ENCODE measurements at regions not wholly inside any gene's neighbourhood (a gene's known extent, or its start where the extent isn't known, plus 50 kb on each side); places are given as distances from the start of the nearest gene placed in this dataset.
"Not testable (repeated sequence)": the region's sequence is repeated elsewhere in the genome, so short reads cannot be mapped to it uniquely, and the experiment has no call there.

DNA sequence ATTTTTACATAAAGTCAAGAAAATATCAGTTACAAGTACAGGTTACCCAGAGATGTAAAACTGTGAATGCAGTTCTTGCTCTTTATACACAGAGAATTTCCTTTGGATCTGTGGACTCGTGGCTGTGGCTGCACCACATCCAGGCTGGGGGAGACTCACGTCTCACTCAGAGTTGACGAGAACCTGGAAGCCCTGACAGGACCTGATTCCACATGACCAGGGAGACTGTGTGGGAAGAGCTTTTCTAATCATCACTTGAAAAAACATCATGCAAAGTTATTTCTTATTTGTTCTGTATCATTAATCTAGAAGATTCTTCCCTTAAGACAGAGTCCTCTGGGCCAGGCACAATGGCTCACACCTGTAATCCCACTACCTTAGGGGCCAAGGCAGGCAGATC, 1159.0 kb downstream of the RPIA start:
- intact Hi-C loops (cut with DNase I; ENCODE audit: low total_unique reads), result no loop called here

GRCh38 chr2:89850881-89851582, 1159.6 kb downstream of the RPIA start:
- no peak for DNase-seq

More for the DNA sequence above, 1159.0 kb downstream of the RPIA start:
- H3K27me3 ChIP-seq, result peaks cover 0 to 3% of the 10 kb centered on the region in 2 donors
- no peak for TF ChIP-seq CTCF (IDR thresholded peaks at IDR 0.05)
- TF ChIP-seq POLR2A (IDR thresholded peaks at IDR 0.05), result no peak
- no peaks in the 10 kb centered on the region for H3K36me3 ChIP-seq
- DNase-seq, result no peak
- no peaks in the 10 kb centered on the region for H3K4me1 ChIP-seq
- no peaks in the 10 kb centered on the region for H3K9me3 ChIP-seq
- no peak overlapping the region for H3K4me3 ChIP-seq
- H3K27ac ChIP-seq, result no peak overlapping the region

GRCh38 chr2:89851583-89851905, 1160.1 kb downstream of the RPIA start:
- H3K4me3 ChIP-seq, result no peak overlapping the region
- no peak for TF ChIP-seq POLR2A (IDR thresholded peaks at IDR 0.05)
- TF ChIP-seq CTCF (IDR thresholded peaks at IDR 0.05), result no peak
- peaks cover 0 to 3% of the 10 kb centered on the region in 2 donors for H3K27me3 ChIP-seq
- DNase-seq, result no peak
- H3K27ac ChIP-seq, result no peak overlapping the region
- no peaks in the 10 kb centered on the region for H3K4me1 ChIP-seq
- H3K9me3 ChIP-seq, result no peaks in the 10 kb centered on the region
- no peaks in the 10 kb centered on the region for H3K36me3 ChIP-seq
- intact Hi-C loops (cut with DNase I; ENCODE audit: low total_unique reads), result no loop called here

More at GRCh38 chr2:89850881-89851582, 1159.6 kb downstream of the RPIA start:
- H3K27ac ChIP-seq, result no peak overlapping the region
- peaks cover 0 to 3% of the 10 kb centered on the region in 2 donors for H3K27me3 ChIP-seq
- intact Hi-C loops (cut with DNase I; ENCODE audit: low total_unique reads), result no loop called here
- H3K9me3 ChIP-seq, result no peaks in the 10 kb centered on the region
- no peak overlapping the region for H3K4me3 ChIP-seq
- H3K4me1 ChIP-seq, result no peaks in the 10 kb centered on the region
- TF ChIP-seq CTCF (IDR thresholded peaks at IDR 0.05) (no peak), POLR2A (IDR thresholded peaks at IDR 0.05) (no peak)
- no peaks in the 10 kb centered on the region for H3K36me3 ChIP-seq

- H3K27me3 ChIP-seq; H3K36me3 ChIP-seq; H3K27ac ChIP-seq; H3K4me1 ChIP-seq; H3K4me3 ChIP-seq; DNase-seq; intact Hi-C loops (cut with DNase I; ENCODE audit: low total_unique reads); H3K9me3 ChIP-seq: not testable (repeated sequence)
Observed at GRCh38 chr2:89853427-89853826, 1162.0 kb downstream of the RPIA start.

DNA sequence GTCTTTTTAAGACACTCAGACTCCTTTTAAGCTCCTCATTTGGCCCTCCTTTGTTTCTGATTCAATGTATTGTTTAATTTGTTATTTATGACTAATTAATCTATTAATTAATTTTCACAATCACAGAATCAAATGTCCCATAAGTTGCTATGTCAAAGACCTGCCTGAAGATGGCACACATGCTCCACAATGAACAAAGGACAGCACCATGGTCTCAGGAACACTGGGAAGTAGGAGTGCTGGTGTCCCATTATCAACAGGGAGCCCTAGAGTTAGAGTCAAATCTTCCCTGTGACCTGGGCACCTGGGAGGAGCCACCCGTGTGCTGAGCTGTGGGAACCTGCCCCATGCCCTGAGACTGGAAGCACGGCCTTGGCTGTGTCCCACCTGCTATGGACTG, 1164.3 kb downstream of the RPIA start:
- intact Hi-C loops (cut with DNase I; ENCODE audit: low total_unique reads); H3K4me3 ChIP-seq; H3K27ac ChIP-seq; H3K4me1 ChIP-seq; H3K36me3 ChIP-seq; DNase-seq; H3K27me3 ChIP-seq; H3K9me3 ChIP-seq: not testable (repeated sequence)

GRCh38 chr2:89856305-89856704, 1164.8 kb downstream of the RPIA start:
- intact Hi-C loops (cut with DNase I; ENCODE audit: low total_unique reads); DNase-seq; H3K4me3 ChIP-seq; H3K9me3 ChIP-seq; H3K36me3 ChIP-seq; H3K27me3 ChIP-seq; H3K4me1 ChIP-seq; H3K27ac ChIP-seq: not testable (repeated sequence)

DNA sequence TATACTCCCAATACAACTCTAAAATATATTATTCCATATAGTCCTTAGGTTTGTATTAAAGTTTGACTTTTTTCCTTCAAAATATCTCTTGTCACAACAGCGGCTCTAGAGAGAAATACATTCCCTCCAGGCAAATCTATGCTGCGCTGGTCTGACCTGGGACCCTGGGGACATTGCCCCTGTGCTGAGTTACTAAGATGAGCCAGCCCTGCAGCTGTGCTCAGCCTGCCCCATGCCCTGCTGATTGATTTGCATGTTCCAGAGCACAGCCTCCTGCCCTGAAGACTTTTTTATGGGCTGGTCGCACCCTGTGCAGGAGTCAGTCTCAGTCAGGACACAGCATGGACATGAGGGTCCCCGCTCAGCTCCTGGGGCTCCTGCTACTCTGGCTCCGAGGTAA, 1170.7 kb downstream of the RPIA start:
- H3K4me1 ChIP-seq; H3K27ac ChIP-seq; H3K4me3 ChIP-seq; H3K36me3 ChIP-seq; intact Hi-C loops (cut with DNase I; ENCODE audit: low total_unique reads); H3K9me3 ChIP-seq; DNase-seq; H3K27me3 ChIP-seq: not testable (repeated sequence)

DNA sequence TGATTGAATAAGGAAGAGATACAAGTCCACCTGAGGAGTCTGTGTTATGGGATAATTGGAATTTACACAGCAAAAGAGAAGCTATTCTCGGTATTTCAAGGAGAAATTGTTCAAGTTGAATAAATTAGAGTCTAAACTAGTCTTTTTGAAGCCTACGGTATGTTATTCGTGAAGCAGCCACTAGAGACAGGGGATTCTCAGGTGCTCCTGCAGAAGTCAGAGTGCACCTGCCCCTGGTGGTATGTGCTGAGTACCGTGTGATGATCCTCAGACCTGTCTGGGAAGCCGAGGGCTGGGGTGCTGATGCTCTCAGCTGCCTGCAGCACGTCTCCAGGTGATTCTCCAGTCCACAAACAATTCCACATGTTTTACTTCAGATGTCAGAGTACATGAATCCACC, 1171.7 kb downstream of the RPIA start:
- H3K36me3 ChIP-seq; intact Hi-C loops (cut with DNase I; ENCODE audit: low total_unique reads): not testable (repeated sequence)

GRCh38 chr2:89874810-89875595, 1183.5 kb downstream of the RPIA start:
- intact Hi-C loops (cut with DNase I; ENCODE audit: low total_unique reads); H3K9me3 ChIP-seq; H3K27me3 ChIP-seq; H3K4me1 ChIP-seq; H3K27ac ChIP-seq; DNase-seq; H3K4me3 ChIP-seq; H3K36me3 ChIP-seq: not testable (repeated sequence)

More for the DNA sequence above, 1171.7 kb downstream of the RPIA start:
- H3K4me1 ChIP-seq, H3K27me3 ChIP-seq, H3K4me3 ChIP-seq, DNase-seq, H3K9me3 ChIP-seq, H3K27ac ChIP-seq: not testable (repeated sequence)

DNA sequence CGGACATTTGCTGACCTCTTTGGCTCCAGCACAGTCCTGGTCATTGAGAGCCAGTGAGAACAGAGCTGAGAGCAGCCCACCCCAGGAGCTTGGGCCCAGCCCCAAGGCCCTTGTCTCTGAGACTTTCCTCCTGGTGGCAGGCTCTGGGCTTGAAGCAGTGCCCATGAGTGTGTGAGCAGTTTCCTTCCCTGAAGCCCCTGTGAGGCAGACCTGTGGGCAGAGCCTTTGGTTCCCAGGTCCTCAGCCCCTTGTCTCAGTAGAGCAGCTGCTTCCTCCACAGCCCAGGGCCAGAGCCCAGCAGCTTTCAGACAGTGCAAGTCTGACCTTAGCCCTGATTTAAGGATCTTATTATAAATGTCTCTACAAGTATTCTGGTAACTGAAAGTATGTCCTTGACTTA, 1185.0 kb downstream of the RPIA start:
- DNase-seq; H3K4me1 ChIP-seq; H3K4me3 ChIP-seq; H3K9me3 ChIP-seq; intact Hi-C loops (cut with DNase I; ENCODE audit: low total_unique reads); H3K27me3 ChIP-seq; H3K27ac ChIP-seq; H3K36me3 ChIP-seq: not testable (repeated sequence)

Measured in uterus (tissue), 3 donors.